HG03039 (cell line): ENCODE measurements at regions not wholly inside any gene's neighbourhood (a gene's known extent, or its start where the extent isn't known, plus 50 kb on each side); places are given as distances from the start of the nearest gene placed in this dataset.

Source experiments
- ATAC-seq: cut with Tn5 transposase; IDR thresholded peaks from one replicate; pipeline ENCODE4 v1.9.1; 2021; ENCODE audit warnings: mild to moderate bottlenecking, moderate library complexity; ENCODE audit not compliant: unreplicated experiment

DNA sequence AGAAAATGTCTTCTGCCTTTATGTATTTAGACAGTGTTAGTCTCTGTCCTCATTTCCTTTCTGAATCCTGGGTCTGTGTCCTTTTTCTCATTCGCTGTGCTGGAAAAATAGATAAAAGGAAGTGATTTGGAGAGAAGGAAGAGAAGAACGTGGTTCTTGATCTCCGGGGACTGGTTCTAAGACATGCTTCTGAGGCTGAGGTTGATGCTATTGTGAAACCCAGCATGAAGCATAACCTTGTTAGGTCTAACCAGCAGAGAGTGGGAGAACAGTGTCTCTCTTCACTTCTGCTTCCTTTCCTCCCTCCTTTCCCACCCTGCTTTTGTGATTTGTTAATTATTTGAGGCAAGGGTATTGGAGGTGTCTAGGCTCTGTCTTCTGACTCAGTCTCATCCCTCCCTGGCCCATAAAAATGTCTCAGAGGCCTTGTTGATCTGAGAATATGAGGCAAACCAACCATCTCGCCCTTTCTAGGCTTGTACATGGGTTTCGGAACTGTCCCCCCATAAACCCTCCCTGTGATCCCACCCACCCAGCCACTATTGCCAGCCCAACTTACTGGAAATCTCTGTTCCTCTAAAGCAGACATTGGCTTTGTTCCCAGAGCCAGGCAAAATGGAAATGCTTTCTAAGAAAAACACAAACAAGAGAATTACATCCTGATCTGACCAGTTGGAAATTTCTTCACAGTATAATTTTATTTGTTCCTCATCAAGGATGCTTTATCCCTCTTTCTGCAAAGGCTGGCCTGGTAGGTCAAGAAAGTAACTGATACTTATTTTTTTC, 360.6 kb upstream of the TNP1 start:
- ATAC-seq, result no peak

DNA sequence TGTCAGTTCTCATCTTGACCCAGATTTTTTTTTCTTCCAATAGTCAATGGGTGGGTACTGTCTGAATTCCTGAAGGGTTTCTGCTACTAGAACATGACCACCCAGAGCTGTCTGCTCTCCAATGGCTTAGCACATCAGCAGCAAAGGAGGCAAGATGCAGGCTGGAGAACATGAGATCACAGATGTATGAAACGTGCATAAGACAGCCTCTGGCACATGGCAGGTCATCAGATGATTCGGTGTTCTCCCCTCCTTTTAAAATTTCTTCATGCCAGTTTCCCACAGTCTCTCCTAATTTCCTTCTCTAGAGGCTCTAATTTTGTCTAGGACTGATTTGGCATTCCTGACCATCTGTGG, 359.3 kb upstream of the TNP1 start:
- no peak for ATAC-seq

DNA sequence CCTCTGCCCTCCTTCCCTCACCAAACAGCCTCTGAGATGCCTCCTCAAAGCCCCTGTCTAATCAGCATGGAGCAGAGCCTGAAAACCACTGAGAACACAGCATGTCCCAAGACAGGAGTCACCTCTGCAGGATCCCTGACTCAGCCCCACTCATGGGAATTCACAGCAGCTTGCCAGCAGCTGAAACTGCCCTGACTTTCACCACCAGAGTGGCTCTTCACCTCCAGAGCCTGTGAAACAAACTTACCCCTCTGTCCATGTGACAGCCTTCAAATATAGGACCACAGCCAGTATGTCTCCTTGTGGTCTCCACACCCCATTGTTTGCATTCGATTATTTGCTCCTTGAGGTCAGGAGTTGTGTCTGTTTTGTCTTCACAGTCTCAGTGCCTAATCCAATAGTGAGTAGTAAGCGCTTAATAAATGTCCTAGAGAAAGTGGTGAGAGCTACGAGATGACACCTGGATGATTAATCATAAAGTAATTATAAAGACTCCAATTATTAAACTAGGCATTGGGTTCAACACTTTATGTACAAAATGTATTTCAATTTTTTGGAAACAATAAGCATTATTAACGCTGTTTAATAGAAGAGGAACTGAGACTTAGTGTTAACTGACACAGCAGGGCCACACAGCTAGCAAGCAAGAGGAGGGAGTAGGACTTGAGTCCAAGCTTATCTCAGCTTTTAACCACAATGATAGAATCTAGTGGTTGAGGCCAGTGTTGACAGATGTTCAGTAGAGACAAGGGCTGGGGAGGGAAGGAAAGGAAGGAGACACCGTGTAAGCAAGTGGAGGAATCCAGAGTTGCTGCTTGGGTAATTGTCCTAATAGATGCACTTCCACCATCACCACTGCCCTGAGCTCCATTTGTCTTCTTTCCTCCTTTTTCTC, 358.7 kb upstream of the TNP1 start:
- ATAC-seq, result peak; percentile 56

DNA sequence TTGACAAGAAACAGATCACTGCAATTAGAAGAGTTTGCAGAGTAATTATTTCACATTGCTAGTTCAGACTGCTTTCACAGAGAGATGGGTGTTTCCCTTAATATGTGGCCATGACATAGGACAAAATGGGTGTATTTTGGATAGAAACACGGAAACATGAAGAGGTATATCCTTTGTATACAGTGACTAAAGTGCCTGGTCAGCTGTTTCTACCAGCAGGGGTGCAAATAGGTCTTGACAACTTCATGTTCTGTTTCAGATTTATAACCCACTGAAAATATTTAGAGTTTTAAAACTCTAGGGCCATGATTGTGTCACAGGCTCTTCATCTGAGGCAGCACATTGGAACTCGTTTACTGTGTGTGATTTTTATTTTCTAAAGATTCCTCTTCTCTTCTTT, 357.1 kb upstream of the TNP1 start:
- ATAC-seq, result no peak

DNA sequence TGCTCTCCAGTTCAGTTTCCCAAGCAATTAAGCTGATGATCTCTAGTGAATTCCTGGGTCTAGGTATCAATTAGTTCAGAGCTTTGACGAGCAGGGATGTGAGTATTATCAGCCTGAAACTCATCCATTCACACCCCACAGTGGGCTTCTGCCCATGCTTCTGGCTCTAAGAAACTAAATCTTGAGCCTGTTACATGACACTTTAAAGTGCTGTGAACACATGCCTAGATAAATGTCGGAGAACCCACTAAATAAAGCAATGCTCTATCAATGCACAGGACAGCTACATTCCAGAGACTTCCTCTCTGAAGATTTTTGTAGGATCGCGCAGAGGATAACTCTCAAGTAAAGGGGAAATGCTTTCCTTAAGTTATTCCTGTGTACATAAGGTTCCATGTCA, 356.5 kb upstream of the TNP1 start:
- ATAC-seq, result no peak

DNA sequence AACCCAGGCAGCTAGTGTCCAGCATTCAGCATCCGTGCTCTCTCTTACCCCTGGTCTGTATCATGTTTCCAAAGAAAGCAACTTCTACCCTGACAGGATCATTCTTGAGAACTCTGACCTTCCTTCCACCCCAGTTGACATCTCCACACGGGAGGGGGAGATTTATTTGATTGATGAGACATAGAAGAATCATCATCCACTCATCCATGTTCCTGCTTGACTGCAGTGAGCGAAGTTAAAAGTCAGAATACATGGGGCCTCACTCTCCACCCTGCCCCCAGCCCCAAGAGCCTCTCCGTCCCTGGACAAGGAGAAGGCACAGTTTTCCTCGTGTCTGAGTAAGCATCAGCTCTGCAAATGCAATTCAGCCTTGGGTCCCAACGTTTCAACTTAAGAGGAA, 356.0 kb upstream of the TNP1 start:
- no peak for ATAC-seq

DNA sequence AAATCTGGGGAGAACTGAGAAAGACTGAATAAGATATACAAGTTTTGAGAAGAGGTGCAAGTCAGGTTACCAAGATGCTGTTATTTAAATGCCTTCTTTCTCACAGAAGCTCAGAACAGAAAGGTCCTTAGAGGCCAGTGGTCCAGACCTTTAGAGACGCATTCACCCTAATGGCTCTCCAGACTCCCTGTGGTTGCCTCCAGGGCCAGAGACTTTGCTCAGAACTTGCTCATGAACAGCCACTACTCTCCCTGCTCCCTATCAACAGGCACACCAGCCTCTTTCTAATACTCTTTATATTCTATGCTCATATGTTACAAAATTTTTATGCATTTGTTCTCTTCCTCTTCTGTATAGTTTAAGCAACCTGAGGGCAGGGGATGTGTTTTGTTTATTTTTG, 349.0 kb upstream of the TNP1 start:
- no peak for ATAC-seq

DNA sequence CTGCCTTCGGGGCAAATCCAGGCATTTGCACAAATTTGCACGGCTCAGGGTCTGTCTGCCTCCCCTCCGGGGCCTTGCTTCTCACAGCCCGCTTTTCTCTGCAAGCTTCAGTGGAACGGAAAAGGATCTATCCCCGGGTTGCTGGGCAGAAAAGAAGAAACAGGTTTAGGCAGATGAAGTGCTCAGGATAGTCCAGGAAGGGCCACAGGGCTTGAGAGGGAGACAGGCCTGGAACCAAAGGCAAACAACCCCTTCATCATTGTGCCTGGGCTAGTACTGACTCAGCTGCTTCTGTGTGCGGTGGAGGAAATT, 347.8 kb upstream of the TNP1 start:
- ATAC-seq, result no peak

DNA sequence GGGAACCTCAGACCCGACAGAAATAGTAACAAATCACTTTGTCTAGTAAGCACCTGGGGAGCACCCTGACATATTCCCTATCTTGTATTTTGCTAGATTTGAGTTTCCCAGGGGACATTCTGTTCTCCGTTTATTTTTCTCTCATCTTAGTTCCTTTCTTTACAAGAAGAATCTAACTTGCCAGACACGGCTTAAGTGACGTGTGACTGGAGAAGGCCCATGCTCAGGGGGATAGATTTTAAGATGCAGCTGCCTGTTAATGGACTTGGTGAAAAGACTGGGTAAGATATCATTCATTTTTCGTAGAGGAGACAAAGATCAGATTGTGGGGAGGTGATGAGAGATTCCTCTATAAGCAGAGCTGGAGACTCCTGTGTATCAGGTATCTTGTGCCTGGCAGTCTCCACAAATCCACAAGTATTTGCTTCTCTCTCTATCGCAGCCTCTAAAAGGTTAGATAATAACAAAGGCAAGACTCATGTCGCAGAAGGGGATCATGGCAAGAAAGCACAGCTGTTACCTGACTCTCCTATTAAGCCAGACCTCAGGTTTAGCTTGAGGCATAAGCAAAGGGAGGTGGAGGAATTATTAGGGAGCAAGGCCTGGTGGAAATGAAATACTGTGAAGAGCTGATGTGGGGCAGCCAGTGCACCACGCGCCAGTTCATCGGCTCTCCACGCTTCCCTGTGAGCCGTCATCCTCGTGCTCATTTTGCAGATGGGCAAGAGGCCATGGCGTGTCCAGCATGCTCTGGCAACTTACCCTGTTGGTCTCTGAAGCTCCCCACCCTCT, 347.2 kb upstream of the TNP1 start:
- ATAC-seq, result no peak

DNA sequence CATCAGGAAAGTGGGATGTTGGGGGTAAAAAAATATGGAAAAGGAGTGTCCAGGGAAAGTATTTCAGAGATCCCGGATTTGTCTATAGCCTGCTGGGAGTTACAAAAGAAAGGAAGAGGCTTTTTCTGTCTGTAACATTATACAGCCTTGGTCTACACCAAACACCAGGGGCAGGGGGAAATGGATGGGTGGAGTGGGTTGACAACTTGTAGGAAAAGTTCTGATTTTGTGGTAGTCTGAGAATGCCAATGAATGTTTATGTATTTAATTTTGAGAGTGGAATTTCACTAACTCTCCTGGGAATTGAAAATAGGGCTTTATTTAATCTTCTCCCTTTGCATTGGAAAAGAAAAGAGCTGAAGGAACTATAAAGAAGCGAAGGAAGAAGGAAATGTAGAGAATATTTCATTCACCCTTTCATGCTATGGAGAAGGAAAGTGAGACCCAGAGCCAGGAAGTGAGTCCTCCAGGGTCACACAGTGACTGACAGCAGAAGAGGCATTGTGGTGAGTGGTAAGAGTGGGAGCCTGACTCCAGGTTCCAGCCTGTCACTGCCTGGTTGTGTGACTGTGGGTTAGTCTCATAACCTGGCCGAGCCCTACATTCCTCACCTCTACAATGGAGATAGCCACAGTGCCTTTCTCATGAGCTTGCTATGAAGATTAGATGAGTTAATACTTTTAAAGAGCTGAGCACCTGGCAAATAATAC, 346.3 kb upstream of the TNP1 start:
- ATAC-seq, result no peak

DNA sequence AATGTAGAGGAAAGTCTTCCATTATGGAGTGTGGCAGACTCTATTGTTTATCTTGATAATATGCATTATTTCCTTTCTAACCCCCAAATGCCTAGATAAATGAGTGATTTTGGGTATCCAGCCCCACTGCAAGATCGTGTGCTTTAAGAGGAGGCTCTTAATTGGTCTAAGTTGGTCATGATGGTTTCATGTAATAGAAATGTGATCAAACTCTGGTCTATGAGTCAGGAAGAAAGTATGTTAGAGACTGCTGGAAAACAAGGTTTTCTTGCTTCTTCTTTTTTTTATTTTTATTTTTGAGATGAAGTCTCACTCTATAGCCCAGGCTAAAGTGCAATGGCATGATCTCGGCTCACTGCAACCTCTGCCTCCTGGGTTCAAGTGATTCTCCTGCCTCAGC, 344.5 kb upstream of the TNP1 start:
- ATAC-seq, result no peak

DNA sequence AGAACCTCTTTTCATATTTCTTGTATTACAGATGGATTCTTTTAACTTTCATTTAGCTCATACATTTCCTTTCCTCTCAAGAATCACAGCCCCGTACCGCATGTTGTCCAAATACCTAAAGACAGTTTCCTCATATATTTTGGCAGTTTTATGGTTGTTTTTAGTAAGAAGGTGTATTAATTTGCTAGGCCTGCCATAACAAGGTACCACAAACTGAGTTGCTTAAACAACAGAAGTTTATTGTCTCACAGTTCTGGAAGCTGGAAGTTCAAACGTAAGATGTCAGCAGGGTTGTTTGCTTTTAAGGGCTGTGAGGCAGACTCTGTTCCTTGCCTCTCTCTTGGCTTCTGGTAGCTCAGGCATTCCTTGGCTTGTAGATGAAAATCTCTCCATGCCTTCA, 343.2 kb upstream of the TNP1 start:
- ATAC-seq, result no peak

DNA sequence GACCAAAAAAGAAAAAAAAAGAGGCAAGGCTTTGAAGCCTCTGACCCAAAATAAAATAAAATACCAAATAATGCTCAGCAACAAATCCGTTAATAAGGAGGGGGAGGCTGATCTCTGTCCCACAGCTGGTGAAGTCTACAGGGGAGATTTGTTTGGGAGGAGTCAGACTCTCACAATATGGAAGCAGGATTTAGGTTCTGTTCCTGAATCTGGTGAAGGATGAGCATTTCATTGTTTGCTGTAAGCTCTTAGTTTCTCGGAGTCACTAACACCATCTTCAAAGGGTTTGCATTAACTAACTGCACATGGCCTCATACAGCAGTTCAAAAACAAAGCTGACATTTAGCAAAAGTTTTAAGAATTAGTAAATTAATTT, 339.4 kb upstream of the TNP1 start:
- ATAC-seq, result no peak

DNA sequence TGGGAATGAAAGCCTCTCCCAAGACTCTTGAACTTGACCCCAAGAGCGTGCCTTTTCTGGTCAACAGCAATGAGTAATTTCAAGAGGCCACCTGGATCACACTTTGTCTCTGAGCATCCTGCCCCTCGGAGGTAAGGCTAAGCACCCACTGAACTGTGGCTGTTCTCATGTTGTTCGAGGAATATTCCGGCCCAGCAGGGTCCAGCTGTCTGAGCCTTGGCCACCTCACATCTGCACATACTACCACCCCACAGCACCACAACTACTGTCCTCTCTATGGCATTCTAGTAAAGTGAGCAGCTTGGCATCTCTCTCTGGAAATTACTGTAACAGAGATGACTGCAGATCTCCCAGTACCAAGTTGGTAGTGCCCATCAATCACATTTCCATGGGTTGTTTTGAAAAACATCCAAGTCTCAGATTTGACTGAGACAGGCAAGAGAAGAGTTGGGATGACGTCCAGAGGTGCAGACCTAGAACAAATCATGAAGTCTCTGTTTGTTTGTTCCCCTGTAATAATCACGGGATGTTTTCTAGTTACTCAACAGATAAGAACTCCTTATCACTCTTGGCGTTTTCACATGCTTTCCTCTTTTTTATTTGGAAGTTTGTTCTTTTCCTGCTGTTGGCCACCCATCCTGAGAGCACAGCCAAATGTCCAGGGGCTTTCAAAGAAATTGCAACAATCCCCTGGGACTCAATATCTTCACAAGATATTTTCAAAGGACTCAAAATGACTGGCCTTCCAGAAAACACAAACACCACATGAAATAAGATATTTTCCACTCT, 336.0 kb upstream of the TNP1 start:
- no peak for ATAC-seq

DNA sequence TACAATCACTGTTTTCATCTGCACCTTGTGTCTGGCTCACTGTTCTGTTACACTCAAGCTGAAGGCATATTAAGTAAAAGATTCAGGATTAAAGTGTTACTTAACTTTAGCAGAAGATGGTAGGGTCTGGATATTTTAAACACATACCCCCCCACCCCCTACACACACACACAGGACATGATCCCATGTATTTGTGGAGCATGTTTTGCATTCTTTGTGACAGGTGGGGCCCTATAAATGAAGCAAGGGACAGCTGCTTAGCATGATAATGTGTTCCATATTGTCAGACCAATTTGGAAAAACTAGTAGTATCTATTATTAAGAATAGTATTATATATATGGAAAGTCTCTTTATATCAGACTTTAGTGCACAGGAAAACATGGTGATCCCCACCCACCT, 335.2 kb upstream of the TNP1 start:
- no peak for ATAC-seq

DNA sequence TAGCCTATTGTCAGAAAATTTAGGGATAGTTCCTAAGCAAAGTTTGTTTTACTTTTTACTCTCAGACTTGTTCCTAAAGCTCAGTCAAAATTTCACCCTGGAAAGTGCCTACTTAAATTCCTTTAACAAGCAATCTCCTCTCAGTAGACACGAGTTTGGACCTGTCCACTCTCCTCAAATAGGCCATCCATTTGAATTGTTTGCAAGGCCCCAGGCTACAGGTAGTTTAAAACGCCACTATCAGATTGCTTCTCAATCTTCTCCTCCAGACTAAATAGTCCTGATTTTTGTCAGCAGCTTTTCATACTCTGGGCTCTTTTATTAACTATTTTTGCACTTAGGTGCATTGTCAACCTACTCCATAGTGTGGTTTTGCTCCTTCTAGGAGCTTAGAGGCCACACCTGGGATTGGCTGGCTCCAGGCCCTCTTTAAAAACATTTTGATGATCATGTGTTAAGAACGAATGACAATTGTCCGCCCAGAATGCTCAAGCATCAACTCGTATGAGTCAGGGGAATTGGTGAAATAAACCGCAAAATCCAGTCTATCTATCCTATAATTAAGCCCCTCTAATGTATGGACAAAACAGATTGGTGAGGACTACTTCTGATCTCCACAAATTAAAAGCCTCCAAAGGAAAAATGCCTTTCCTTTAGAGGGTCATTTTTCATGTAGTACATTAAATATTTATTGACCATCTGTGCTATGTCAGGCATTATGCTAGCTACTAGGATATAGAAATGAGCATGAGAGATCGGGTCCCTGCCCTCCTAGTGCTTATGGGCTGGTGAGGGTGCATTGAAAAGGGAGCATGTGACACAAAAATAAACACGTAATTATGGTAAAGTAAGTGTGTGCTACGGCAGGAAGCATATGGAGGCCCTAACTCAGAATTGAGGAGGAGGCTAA, 333.8 kb upstream of the TNP1 start:
- no peak for ATAC-seq

DNA sequence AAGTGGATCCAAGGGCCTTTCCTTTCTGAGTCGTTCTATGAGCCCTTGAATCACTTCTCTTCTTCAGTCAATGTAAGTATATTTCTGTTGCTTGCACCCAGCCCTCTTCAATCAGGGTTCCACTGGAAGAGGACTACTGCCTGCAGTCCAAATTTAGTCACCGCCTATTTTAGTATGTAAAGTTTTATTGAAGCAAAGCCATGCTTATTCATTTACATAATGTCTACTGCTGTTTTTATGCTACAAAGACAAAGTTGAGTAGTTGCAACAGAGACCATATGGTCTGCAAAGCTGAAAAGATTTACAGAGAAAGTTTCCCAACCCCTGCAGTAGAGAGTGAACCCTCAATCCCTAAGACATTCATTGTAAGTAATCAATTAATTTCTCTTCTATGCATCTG, 332.5 kb upstream of the TNP1 start:
- ATAC-seq, result no peak

DNA sequence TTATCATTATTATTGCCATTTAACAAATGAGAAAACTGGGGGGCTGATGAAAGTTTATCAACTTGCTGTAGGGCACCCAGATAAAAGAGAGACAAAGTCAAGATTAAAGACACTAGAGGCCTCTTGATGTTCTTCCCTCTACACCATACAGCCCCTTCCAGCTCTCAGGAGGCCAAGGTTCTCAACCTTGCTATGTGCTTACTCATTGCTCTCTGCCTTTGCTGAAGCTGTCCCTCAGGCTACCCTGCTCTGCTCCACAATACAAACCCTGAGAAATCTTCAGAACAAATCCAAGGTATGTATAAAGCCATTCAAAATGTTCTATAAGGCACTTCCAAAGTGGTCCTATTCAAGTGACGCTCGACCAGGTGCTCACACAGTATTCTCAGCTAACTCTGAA, 329.9 kb upstream of the TNP1 start:
- no peak for ATAC-seq

DNA sequence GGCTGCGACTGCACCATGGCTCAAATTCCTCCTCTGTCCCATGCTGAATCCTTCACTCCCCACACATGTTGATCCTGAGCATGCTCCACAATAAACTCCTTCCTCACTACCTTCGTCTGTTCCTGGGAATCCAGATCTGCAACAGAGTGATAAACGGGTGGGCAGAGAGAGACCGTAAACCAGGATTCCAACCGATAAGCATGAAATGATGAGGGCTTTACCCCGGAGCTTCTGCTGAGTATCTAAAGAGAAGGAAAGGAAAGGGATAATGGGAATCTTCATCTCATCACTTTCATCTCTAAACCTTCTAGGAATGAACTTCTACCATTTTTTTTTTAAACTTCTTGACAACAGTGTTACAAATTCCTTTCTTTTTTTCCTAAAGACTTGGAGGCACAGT, 329.3 kb upstream of the TNP1 start:
- ATAC-seq, result no peak
